IMR-90 (cell line): ENCODE measurements at regions not wholly inside any gene's neighbourhood (a gene's known extent, or its start where the extent isn't known, plus 50 kb on each side); places are given as distances from the start of the nearest gene placed in this dataset.

Experiments
- ATAC-seq: fragments of 200-7000 bp; cut with Tn5 transposase; 2 replicates; pipeline ENCODE4 v1.9.1; 2020; ENCODE audit warnings: low read depth, mild to moderate bottlenecking, moderate library complexity
- BruUV-seq: library from RNA; stranded (reverse); fragments of 400-500 nt; replicated peaks from 2 replicates; lab custom pipeline; 2021; lab: Mats Ljungman, UMichigan
- CTCF ChIA-PET: fragments of 300-600 bp; formaldehyde crosslinking; extraction: SDS; loops from one replicate; lab custom pipeline; 2021; ENCODE audit warnings: antibody characterized with exemption; lab: Yijun Ruan, JAX
- POLR2A ChIA-PET: fragments of 300-600 bp; sonication (Branson Sonifier 250); formaldehyde crosslinking; loops from one replicate; lab custom pipeline; 2022; ENCODE audit warnings: antibody characterized with exemption; ENCODE audit not compliant: unreplicated experiment; lab: Charles Lee
- DNase-seq: peaks from one replicate; pipeline ENCODE4 v3.0.0; 2013
- H2AFZ ChIP-seq: replicated peaks from 2 replicates; pipeline ENCODE3; 2013; ENCODE audit warnings: low read length, mild to moderate bottlenecking; ENCODE audit not compliant: poor library complexity
- H2AK5ac ChIP-seq: 2 replicates; pipeline ENCODE4 v1.6.1; 2013; ENCODE audit warnings: low read depth, low read length, inconsistent platforms
- H2AK9ac ChIP-seq: replicated peaks from 2 replicates; pipeline ENCODE3; 2013; ENCODE audit warnings: mild to moderate bottlenecking, low read depth, low read length, moderate library complexity; ENCODE audit not compliant: poor library complexity
- H2BK120ac ChIP-seq: 2 replicates; pipeline ENCODE4 v1.6.1; 2013; ENCODE audit warnings: low read depth, low read length, inconsistent platforms
- H2BK15ac ChIP-seq: 3 replicates; pipeline ENCODE4 v1.6.1; 2013; ENCODE audit warnings: low read depth, low read length, inconsistent platforms
- H2BK20ac ChIP-seq: 2 replicates; pipeline ENCODE4 v1.6.1; 2013; ENCODE audit warnings: low read depth, mild to moderate bottlenecking, inconsistent platforms, low read length, moderate library complexity
- H2BK5ac ChIP-seq: 2 replicates; pipeline ENCODE4 v1.6.1; 2013; ENCODE audit warnings: mild to moderate bottlenecking, low read depth, low read length, inconsistent platforms; ENCODE audit not compliant: poor library complexity, severe bottlenecking
- H3K14ac ChIP-seq: replicated peaks from 2 replicates; pipeline ENCODE4 v1.6.1; 2013; ENCODE audit warnings: low read depth, low read length, inconsistent platforms
- H3K18ac ChIP-seq: 2 replicates; pipeline ENCODE4 v1.6.1; 2013; ENCODE audit warnings: low read depth, low read length, control low read depth
- H3K23ac ChIP-seq: 2 replicates; pipeline ENCODE4 v1.6.1; 2013; ENCODE audit warnings: low read depth, low read length, inconsistent platforms
- H3K27ac ChIP-seq: 2 replicates; pipeline ENCODE4 v1.5.1; 2013; ENCODE audit warnings: mild to moderate bottlenecking, control low read depth, low read length; ENCODE audit not compliant: insufficient read depth
- H3K27me3 ChIP-seq: 2 replicates; pipeline ENCODE4 v1.6.1; 2013; ENCODE audit warnings: low read length; ENCODE audit not compliant: control insufficient read depth, insufficient read depth
- H3K36me3 ChIP-seq: 2 replicates; pipeline ENCODE4 v1.6.1; 2013; ENCODE audit warnings: low read length, mixed read lengths; ENCODE audit not compliant: control insufficient read depth, insufficient read depth
- H3K4ac ChIP-seq: 2 replicates; pipeline ENCODE4 v1.6.1; 2013; ENCODE audit warnings: low read depth, low read length, inconsistent platforms
- H3K4me1 ChIP-seq: 2 replicates; pipeline ENCODE4 v1.6.1; 2013; ENCODE audit warnings: low read length, mixed read lengths; ENCODE audit not compliant: control insufficient read depth, insufficient read depth
- H3K4me2 ChIP-seq: 2 replicates; pipeline ENCODE4 v1.6.1; 2013; ENCODE audit warnings: low read depth, mild to moderate bottlenecking, control low read depth, low read length, moderate library complexity
- H3K4me3 ChIP-seq: 2 replicates; pipeline ENCODE4 v1.5.1; 2013; ENCODE audit warnings: low read depth, mild to moderate bottlenecking, control low read depth, low read length, moderate library complexity; ENCODE audit not compliant: insufficient read depth
- H3K56ac ChIP-seq: 2 replicates; pipeline ENCODE4 v1.6.1; 2013; ENCODE audit warnings: low read length, inconsistent platforms; ENCODE audit not compliant: insufficient read depth; ENCODE audit errors: extremely low read depth
- H3K79me1 ChIP-seq, 2 experiments: 2 replicates each; pipeline ENCODE4 v1.6.1; 2013; ENCODE audit warnings: low read length in 2 of 2, inconsistent platforms in 1 of 2, low read depth in 1 of 2
- H3K9ac ChIP-seq: 2 replicates; pipeline ENCODE4 v1.6.1; 2013; ENCODE audit warnings: low read depth, low read length, control low read depth
- H3K9me1 ChIP-seq: 2 replicates; pipeline ENCODE4 v1.6.1; 2013; ENCODE audit warnings: low read length, inconsistent platforms; ENCODE audit not compliant: insufficient read depth
- H3K9me3 ChIP-seq: 2 replicates; pipeline ENCODE4 v1.6.1; 2013; ENCODE audit warnings: low read length; ENCODE audit not compliant: control insufficient read depth, insufficient read depth
- H4K20me1 ChIP-seq: 2 replicates; pipeline ENCODE4 v1.6.1; 2013; ENCODE audit warnings: low read length, inconsistent platforms; ENCODE audit not compliant: insufficient read depth
- H4K5ac ChIP-seq: 2 replicates; pipeline ENCODE4 v1.6.1; 2013; ENCODE audit warnings: mild to moderate bottlenecking, low read depth, low read length, control low read depth
- H4K8ac ChIP-seq, 2 experiments: 2 replicates each; pipeline ENCODE4 v1.6.1; 2013; ENCODE audit warnings: low read depth in 2 of 2, low read length in 2 of 2, control low read depth in 1 of 2, inconsistent platforms in 1 of 2
- H4K91ac ChIP-seq: 2 replicates; pipeline ENCODE4 v1.6.1; 2013; ENCODE audit warnings: low read depth, low read length, inconsistent platforms; ENCODE audit not compliant: insufficient read depth
- CEBPB ChIP-seq: IDR thresholded peaks from 2 replicates; pipeline ENCODE4 v1.6.1; 2012; ENCODE audit warnings: low read depth, low read length, improper control_type of control experiment
- SMC3 ChIP-seq: fragments of 150-350 bp; IDR thresholded peaks from 2 replicates; pipeline ENCODE4 v1.6.1; 2016; ENCODE audit warnings: low read depth, mild to moderate bottlenecking, antibody characterized with exemption, low read length, moderate library complexity
- WGBS, 2 experiments: methylation state at CpG; one replicate each; pipeline versions ENCODE4 v1.1.5 to v1.1.7; 2013; ENCODE audit warnings: missing lambda C conversion rate in 2 of 2; ENCODE audit not compliant: insufficient read length in 1 of 2; ENCODE audit errors: extremely low coverage in 2 of 2; 5-methylcytosine and 5-hydroxymethylcytosine counted together
- dilution Hi-C: fragments of 300-500 bp; cut with HindIII; formaldehyde crosslinking; loops from one replicate; pipeline ENCODE4 v1.14.3; 2018; ENCODE audit warnings: low sequenced_read_pairs; ENCODE audit not compliant: unreplicated experiment
- in situ Hi-C: fragments of 300-500 bp; cut with MboI; formaldehyde crosslinking; loops from 3 replicates; pipeline ENCODE4 v1.14.3; 2019; ENCODE audit warnings: low sequenced_read_pairs, inconsistent platforms, mixed read lengths
- intact Hi-C: fragments of 100-400 bp; cut with micrococcal nuclease; formaldehyde crosslinking; loops from 2 replicates; pipeline ENCODE4 v1.10.0; 2022

- H3K9me1 ChIP-seq, result no peaks in the 10 kb centered on the region
- intact Hi-C loops (no loop called here), dilution Hi-C loops (no loop called here), in situ Hi-C loops (no loop called here)
- no peaks in the 10 kb centered on the region for H3K4me1 ChIP-seq
- BruUV-seq, result no TSS peak
- no peaks in the 10 kb centered on the region for H4K20me1 ChIP-seq
- no peaks in the 10 kb centered on the region for H3K9me3 ChIP-seq
- WGBS, 2 experiments, result no CpG with 5 or more reads among the region's 3 CpGs
- no peak overlapping the region for H2AFZ ChIP-seq
- no peak overlapping the region for H2AK9ac ChIP-seq
- no peaks in the 10 kb centered on the region for H3K36me3 ChIP-seq
- DNase-seq (no peak), ATAC-seq (no peak)
- H3K23ac ChIP-seq, result no peak overlapping the region
- H2BK120ac ChIP-seq, result no peak overlapping the region
- no peak overlapping the region for H3K4ac ChIP-seq
- H3K4me3 ChIP-seq, result no peak overlapping the region
- no peak overlapping the region for H3K56ac ChIP-seq
- no peaks in the 10 kb centered on the region for H3K79me1 ChIP-seq
- no peak overlapping the region for H4K5ac ChIP-seq
- H2BK20ac ChIP-seq, result no peak overlapping the region
- peak; percentile 48 for TF ChIP-seq CEBPB
- TF ChIP-seq SMC3, result no peak
- H3K9ac ChIP-seq, result no peak overlapping the region
- H3K18ac ChIP-seq, result no peak overlapping the region
- no peak overlapping the region for H4K91ac ChIP-seq
- no peak overlapping the region for H2BK5ac ChIP-seq
- no peak overlapping the region for H3K4me2 ChIP-seq
- no peak overlapping the region for H2AK5ac ChIP-seq
- no peaks in the 10 kb centered on the region for H3K27me3 ChIP-seq
- CTCF ChIA-PET, result no interaction called here
- no peak overlapping the region for H3K27ac ChIP-seq
- H4K8ac ChIP-seq, result no peak overlapping the region
- H2BK15ac ChIP-seq, result no peak overlapping the region
- H3K14ac ChIP-seq, result no peak overlapping the region
- POLR2A ChIA-PET, result no interaction called here
These were observed 249.8 kb upstream of the GCFC2 start for GRCh38 chr2:75960472-75961009.
